ENCODE measurements at regions not wholly inside any gene's neighbourhood (a gene's known extent, or its start where the extent isn't known, plus 50 kb on each side); places are given as distances from the start of the nearest gene placed in this dataset.

DNA sequence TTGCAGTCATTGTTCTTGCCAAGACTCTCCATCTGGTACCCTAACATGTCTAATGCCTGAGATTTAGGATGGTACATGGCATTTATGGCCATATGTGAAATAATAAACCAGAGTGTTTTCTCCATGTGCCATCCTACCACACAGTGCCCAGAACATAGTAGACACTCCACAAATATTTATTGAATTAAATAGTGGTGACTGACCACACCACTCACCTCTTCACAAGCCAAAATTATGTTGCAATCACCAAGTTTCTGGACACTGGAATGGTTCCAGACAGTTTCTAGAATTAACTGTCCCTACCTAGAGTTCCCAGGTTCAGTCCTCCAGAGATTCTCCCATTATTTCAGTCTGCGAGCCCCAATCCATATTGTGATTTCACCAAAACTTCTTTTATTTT is 427.3 kb downstream of the KIF16B start:
- no peak for TF ChIP-seq CTCF (conservative IDR thresholded peaks at IDR 0.05 in 1 of 2, IDR thresholded peaks at IDR 0.05 in 1 of 2; ENCODE audit: low read depth in 1 of 2, low read length in 2 of 2)
- no peak for TF ChIP-seq EZH2 (IDR thresholded peaks at IDR 0.05; ENCODE audit: low read length, missing control alignments)

Data from fibroblast of lung (primary cell).